Liver (tissue), 8 donors: ENCODE measurements at regions not wholly inside any gene's neighbourhood (a gene's known extent, or its start where the extent isn't known, plus 50 kb on each side); places are given as distances from the start of the nearest gene placed in this dataset.

ENCODE experiments used
- DNase-seq: peaks from one replicate; pipeline ENCODE4 v3.0.0-alpha.2; 2017; ENCODE audit warnings: low spot score
- H3K27ac ChIP-seq, 2 donors: one replicate each; pipeline ENCODE4 v1.7.0; 2013; ENCODE audit warnings: inconsistent platforms in 2 of 2, low read length in 2 of 2, control low read depth in 1 of 2, low read depth in 1 of 2, mild to moderate bottlenecking in 1 of 2
- H3K27me3 ChIP-seq, 4 donors: one replicate each; pipeline versions ENCODE4 v1.6.1 to v1.7.0; 2013; ENCODE audit warnings: low read length in 3 of 4, inconsistent platforms in 1 of 4, mild to moderate bottlenecking in 1 of 4, moderate library complexity in 1 of 4; ENCODE audit not compliant: control insufficient read depth in 4 of 4, insufficient read depth in 4 of 4
- H3K36me3 ChIP-seq, 4 donors: one replicate each; pipeline versions ENCODE4 v1.6.1 to v1.7.0; 2013; ENCODE audit warnings: low read length in 3 of 4, mild to moderate bottlenecking in 3 of 4, low read depth in 1 of 4, moderate library complexity in 1 of 4; ENCODE audit not compliant: control insufficient read depth in 4 of 4, insufficient read depth in 3 of 4
- H3K4me1 ChIP-seq, 4 donors: one replicate each; pipeline versions ENCODE4 v1.6.1 to v1.7.0; 2013; ENCODE audit warnings: low read length in 3 of 4, mild to moderate bottlenecking in 3 of 4, moderate library complexity in 1 of 4; ENCODE audit not compliant: control insufficient read depth in 4 of 4, insufficient read depth in 4 of 4
- H3K4me3 ChIP-seq, 3 donors: one replicate each; pipeline versions ENCODE4 v1.6.1 to v1.7.0; 2013; ENCODE audit warnings: low read length in 3 of 3, control low read depth in 1 of 3, low read depth in 1 of 3, mild to moderate bottlenecking in 1 of 3
- H3K9ac ChIP-seq, 2 donors: one replicate each; pipeline ENCODE4 v1.7.0; 2013; ENCODE audit warnings: low read length in 2 of 2, mild to moderate bottlenecking in 2 of 2, moderate library complexity in 2 of 2, control low read depth in 1 of 2, low read depth in 1 of 2
- H3K9me3 ChIP-seq, 4 donors: one replicate each; pipeline versions ENCODE4 v1.6.1 to v1.7.0; 2013; ENCODE audit warnings: low read length in 3 of 4; ENCODE audit not compliant: control insufficient read depth in 4 of 4
- CTCF ChIP-seq: fragments of 150-350 bp; IDR thresholded peaks from 2 replicates; pipeline ENCODE4 v1.5.1; 2017; ENCODE audit warnings: improper control_type of control experiment, low read depth, low read length; ENCODE audit not compliant: missing input control
- EGR1 ChIP-seq, 2 donors: IDR thresholded peaks; 2 replicates each; pipeline ENCODE4 v1.6.1; 2016 to 2018; ENCODE audit warnings: antibody characterized with exemption in 2 of 2, low read depth in 2 of 2
- GABPA ChIP-seq, 2 donors: IDR thresholded peaks in 1 of 2; conservative IDR thresholded peaks in 1 of 2; 2 replicates each; pipeline ENCODE4 v1.6.1; 2016; ENCODE audit warnings: antibody characterized with exemption in 2 of 2, mild to moderate bottlenecking in 1 of 2, moderate library complexity in 1 of 2
- HNF4A ChIP-seq, 2 donors: conservative IDR thresholded peaks; 2 replicates each; pipeline ENCODE4 v1.6.1; 2016; ENCODE audit warnings: antibody characterized with exemption in 2 of 2, mild to moderate bottlenecking in 2 of 2
- JUND ChIP-seq, 2 donors: IDR thresholded peaks; 2 replicates each; pipeline ENCODE4 v1.6.1; 2016; ENCODE audit warnings: antibody characterized with exemption in 2 of 2
- MAX ChIP-seq: IDR thresholded peaks from 2 replicates; pipeline ENCODE4 v1.6.1; 2016; ENCODE audit warnings: antibody characterized with exemption
- NR2F2 ChIP-seq: IDR thresholded peaks from 2 replicates; pipeline ENCODE4 v1.6.1; 2016; ENCODE audit warnings: antibody characterized with exemption
- RXRA ChIP-seq, 2 donors: IDR thresholded peaks; 2 replicates each; pipeline ENCODE4 v1.6.1; 2017 to 2018; ENCODE audit warnings: antibody characterized with exemption in 2 of 2, mild to moderate bottlenecking in 1 of 2
- SP1 ChIP-seq: IDR thresholded peaks from 2 replicates; pipeline ENCODE4 v1.6.1; 2018; ENCODE audit warnings: antibody characterized with exemption, mild to moderate bottlenecking
- TAF1 ChIP-seq: conservative IDR thresholded peaks from 2 replicates; pipeline ENCODE4 v1.6.1; 2016; ENCODE audit warnings: antibody characterized with exemption, mild to moderate bottlenecking
- YY1 ChIP-seq: IDR thresholded peaks from 2 replicates; pipeline ENCODE4 v1.6.1; 2016; ENCODE audit warnings: antibody characterized with exemption, mild to moderate bottlenecking
- ZBTB33 ChIP-seq: IDR thresholded peaks from 2 replicates; pipeline ENCODE4 v1.6.1; 2016; ENCODE audit warnings: antibody characterized with exemption
- WGBS: extraction: QIAGEN DNeasy Blood & Tissue Kit; methylation state at CpG from one replicate; pipeline ENCODE4 v1.1.7; 2013; 5-methylcytosine and 5-hydroxymethylcytosine counted together
- donor health status: healthy.
- donor health status: healthy.
- donor health status: healthy.
- donor health status: healthy.
- donor health status: healthy.

GRCh38 chr4:36590343-36590742 is 308.9 kb downstream of the DTHD1 start:
- Histone ChIP-seq H3K9ac (no peak overlapping the region), H3K4me1 (no peaks in the 10 kb centered on the region), H3K9me3 (peaks cover 0 to 4% (median 0%) of the 10 kb centered on the region in 4 donors), H3K27ac (no peak overlapping the region), H3K27me3 (no peaks in the 10 kb centered on the region), H3K36me3 (no peaks in the 10 kb centered on the region), H3K4me3 (no peak overlapping the region)
- no peak for TF ChIP-seq HNF4A (conservative IDR thresholded peaks at IDR 0.05)
- no peak for TF ChIP-seq JUND (IDR thresholded peaks at IDR 0.05)
- TF ChIP-seq TAF1: no peak
- no peak for TF ChIP-seq YY1
- TF ChIP-seq RXRA (IDR thresholded peaks at IDR 0.05): no peak
- no peak for TF ChIP-seq ZBTB33
- no peak for TF ChIP-seq GABPA (IDR thresholded peaks at IDR 0.05 in 1 of 2, conservative IDR thresholded peaks at IDR 0.05 in 1 of 2)
- no peak for TF ChIP-seq EGR1 (IDR thresholded peaks at IDR 0.05; ENCODE audit: low read depth in 2 of 2)
- DNase-seq: no peak

GRCh38 chr4:36601864-36602495 is 320.6 kb downstream of the DTHD1 start:
- WGBS: 62% methylated on average over 3 of the region's 3 CpGs
- TF ChIP-seq YY1 (no peak), NR2F2 (no peak), ZBTB33 (no peak), MAX (no peak), CTCF (no peak), SP1 (no peak)

More at GRCh38 chr4:36601864-36602495, 320.6 kb downstream of the DTHD1 start:
- H3K9ac ChIP-seq: no peak overlapping the region
- no peak overlapping the region for H3K27ac ChIP-seq
- no peak overlapping the region for H3K4me3 ChIP-seq
- DNase-seq: no peak
- H3K4me1 ChIP-seq: no peaks in the 10 kb centered on the region
- H3K36me3 ChIP-seq: no peaks in the 10 kb centered on the region
- H3K27me3 ChIP-seq: peaks cover 0 to 3% (median 0%) of the 10 kb centered on the region in 4 donors
- H3K9me3 ChIP-seq: peaks cover 0 to 4% (median 0%) of the 10 kb centered on the region in 4 donors
